ENCODE measurements at regions not wholly inside any gene's neighbourhood (a gene's known extent, or its start where the extent isn't known, plus 50 kb on each side); places are given as distances from the start of the nearest gene placed in this dataset.

GRCh38 chr12:19894803-19895202 is 455.5 kb downstream of the AEBP2 start:
- intact Hi-C loops (cut with micrococcal nuclease; ENCODE audit: unreplicated experiment) (no loop called here), in situ Hi-C loops (cut with HindIII; ENCODE audit: low pct_unique_long_range_greater_than_20kb, low sequenced_read_pairs) (no loop called here)
- no peaks in the 10 kb centered on the region for H3K36me3 ChIP-seq (ENCODE audit: control insufficient read depth, insufficient read depth, low read length)
- no peak for ATAC-seq
- H3K4me3 ChIP-seq (ENCODE audit: low read depth in 2 of 2, low read length in 2 of 2), result no peak overlapping the region
- ChIA-PET CTCF (no interaction called here), POLR2A (no interaction called here)
- H3K4me1 ChIP-seq (ENCODE audit: control insufficient read depth, insufficient read depth, low read length), result no peaks in the 10 kb centered on the region
- H3K27me3 ChIP-seq (ENCODE audit: control insufficient read depth, insufficient read depth, low read length), result no peaks in the 10 kb centered on the region
- no peak for DNase-seq (ENCODE audit: low read depth, low spot score)
- TF ChIP-seq TCF7L2 (IDR thresholded peaks at IDR 0.05; ENCODE audit: low read depth, low read length) (no peak), CTCF (IDR thresholded peaks at IDR 0.05) (no peak), REST (IDR thresholded peaks at IDR 0.05; ENCODE audit: insufficient read depth in 1 of 2, low read depth in 2 of 2, low read length in 1 of 2) (no peak)
- no peak overlapping the region for H3K27ac ChIP-seq (ENCODE audit: low read length)
- H3K9me3 ChIP-seq (ENCODE audit: control insufficient read depth, insufficient read depth, low read depth, low read length), result no peaks in the 10 kb centered on the region
- no TSS peak for BruUV-seq (replicated peaks)

GRCh38 chr12:19895246-19896020 is 456.1 kb downstream of the AEBP2 start:
- ChIA-PET CTCF (no interaction called here), POLR2A (no interaction called here)
- Histone ChIP-seq H3K36me3 (ENCODE audit: control insufficient read depth, insufficient read depth, low read length) (no peaks in the 10 kb centered on the region), H3K4me3 (ENCODE audit: low read depth in 2 of 2, low read length in 2 of 2) (no peak overlapping the region), H3K4me1 (ENCODE audit: control insufficient read depth, insufficient read depth, low read length) (no peaks in the 10 kb centered on the region), H3K9me3 (ENCODE audit: control insufficient read depth, insufficient read depth, low read depth, low read length) (no peaks in the 10 kb centered on the region), H3K27me3 (ENCODE audit: control insufficient read depth, insufficient read depth, low read length) (no peaks in the 10 kb centered on the region), H3K27ac (ENCODE audit: low read length) (no peak overlapping the region)
- ATAC-seq (no peak), DNase-seq (ENCODE audit: low read depth, low spot score) (no peak)
- TF ChIP-seq CTCF (IDR thresholded peaks at IDR 0.05), result no peak
- no TSS peak for BruUV-seq (replicated peaks)
- in situ Hi-C loops (cut with HindIII; ENCODE audit: low pct_unique_long_range_greater_than_20kb, low sequenced_read_pairs) (no loop called here), intact Hi-C loops (cut with micrococcal nuclease; ENCODE audit: unreplicated experiment) (no loop called here)

- BruUV-seq (replicated peaks), result no TSS peak
- intact Hi-C loops (cut with micrococcal nuclease; ENCODE audit: unreplicated experiment), result no loop called here
- POLR2A ChIA-PET, result no interaction called here
Measured at GRCh38 chr12:19896041-19896440, 456.7 kb downstream of the AEBP2 start.

More at GRCh38 chr12:19896041-19896440, 456.7 kb downstream of the AEBP2 start:
- no peak overlapping the region for H3K4me3 ChIP-seq (ENCODE audit: low read depth in 2 of 2, low read length in 2 of 2)
- TF ChIP-seq SIN3A (IDR thresholded peaks at IDR 0.05; ENCODE audit: borderline replicate concordance, insufficient read depth, low read depth, low read length), result no peak
- TF ChIP-seq POLR2AphosphoS5 (IDR thresholded peaks at IDR 0.05; ENCODE audit: low read depth, low read length), result no peak
- no peak for TF ChIP-seq CTCF (IDR thresholded peaks at IDR 0.05)
- TF ChIP-seq REST (IDR thresholded peaks at IDR 0.05; ENCODE audit: insufficient read depth in 1 of 2, low read depth in 2 of 2, low read length in 1 of 2), result no peak
- TF ChIP-seq TCF7L2 (IDR thresholded peaks at IDR 0.05; ENCODE audit: low read depth, low read length), result no peak
- ATAC-seq (no peak), DNase-seq (ENCODE audit: low read depth, low spot score) (no peak)
- H3K9me3 ChIP-seq (ENCODE audit: control insufficient read depth, insufficient read depth, low read depth, low read length), result no peaks in the 10 kb centered on the region
- H3K27ac ChIP-seq (ENCODE audit: low read length), result no peak overlapping the region
- no peaks in the 10 kb centered on the region for H3K36me3 ChIP-seq (ENCODE audit: control insufficient read depth, insufficient read depth, low read length)
- in situ Hi-C loops (cut with HindIII; ENCODE audit: low pct_unique_long_range_greater_than_20kb, low sequenced_read_pairs), result no loop called here
- CTCF ChIA-PET, result no interaction called here
- H3K4me1 ChIP-seq (ENCODE audit: control insufficient read depth, insufficient read depth, low read length), result no peaks in the 10 kb centered on the region
- H3K27me3 ChIP-seq (ENCODE audit: control insufficient read depth, insufficient read depth, low read length), result no peaks in the 10 kb centered on the region
